ENCODE measurements at regions not wholly inside any gene's neighbourhood (a gene's known extent, or its start where the extent isn't known, plus 50 kb on each side); places are given as distances from the start of the nearest gene placed in this dataset.

GRCh38 chr4:176558661-176559060 is 234.1 kb downstream of the VEGFC start:
- TF ChIP-seq CTCF (IDR thresholded peaks at IDR 0.05), result no peak
- no peak for TF ChIP-seq POLR2A (IDR thresholded peaks at IDR 0.05)

Data from vagina (tissue), 2 donors.